ENCODE measurements at regions not wholly inside any gene's neighbourhood (a gene's known extent, or its start where the extent isn't known, plus 50 kb on each side); places are given as distances from the start of the nearest gene placed in this dataset.

- Histone ChIP-seq H2AFZ (ENCODE audit: low read length) (no peak overlapping the region), H3K4me1 (ENCODE audit: insufficient read depth, low read length, poor library complexity, severe bottlenecking) (no peaks in the 10 kb centered on the region), H4K20me1 (ENCODE audit: insufficient read depth, low read length, poor library complexity, severe bottlenecking) (no peaks in the 10 kb centered on the region), H3K79me2 (ENCODE audit: insufficient read depth, low read length) (no peaks in the 10 kb centered on the region), H3K36me3 (ENCODE audit: insufficient read depth, low read length) (no peaks in the 10 kb centered on the region), H3K4me2 (ENCODE audit: low read depth, low read length, poor library complexity, severe bottlenecking) (no peak overlapping the region), H3K4me3 (ENCODE audit: low read length, poor library complexity, severe bottlenecking) (no peak overlapping the region), H3K9me3 (ENCODE audit: insufficient read depth, low read depth, low read length) (peaks cover 7% of the 10 kb centered on the region; the same call in 1 of the 2 replicates), H3F3A (ENCODE audit: low read depth) (no peaks in the 10 kb centered on the region), H3K9ac (ENCODE audit: low read depth, low read length, poor library complexity, severe bottlenecking) (no peak overlapping the region), H3K9me2 (replicated peaks; ENCODE audit: low read depth, low read length) (no peaks in the 10 kb centered on the region), H3K27me3 (ENCODE audit: insufficient read depth, low read length, poor library complexity, severe bottlenecking) (no peaks in the 10 kb centered on the region)
- TF ChIP-seq EZH2phosphoT487 (IDR thresholded peaks at IDR 0.05; ENCODE audit: borderline replicate concordance), result no peak
- TF ChIP-seq CTCF (conservative IDR thresholded peaks at IDR 0.05; ENCODE audit: low read length), result no peak
These were observed 115.6 kb upstream of the B3GAT1 start for GRCh38 chr11:134527382-134528243.

- Histone ChIP-seq H3K36me3 (ENCODE audit: insufficient read depth, low read length) (no peaks in the 10 kb centered on the region), H2AFZ (ENCODE audit: low read length) (no peak overlapping the region), H3K4me2 (ENCODE audit: low read depth, low read length, poor library complexity, severe bottlenecking) (no peak overlapping the region), H3K9me2 (replicated peaks; ENCODE audit: low read depth, low read length) (no peaks in the 10 kb centered on the region), H3F3A (ENCODE audit: low read depth) (no peaks in the 10 kb centered on the region), H4K20me1 (ENCODE audit: insufficient read depth, low read length, poor library complexity, severe bottlenecking) (no peaks in the 10 kb centered on the region), H3K4me3 (ENCODE audit: low read length, poor library complexity, severe bottlenecking) (no peak overlapping the region), H3K27me3 (ENCODE audit: insufficient read depth, low read length, poor library complexity, severe bottlenecking) (no peaks in the 10 kb centered on the region), H3K9me3 (ENCODE audit: insufficient read depth, low read depth, low read length) (peaks cover 5% of the 10 kb centered on the region; the same call in 1 of the 2 replicates), H3K9ac (ENCODE audit: low read depth, low read length, poor library complexity, severe bottlenecking) (no peak overlapping the region), H3K4me1 (ENCODE audit: insufficient read depth, low read length, poor library complexity, severe bottlenecking) (no peaks in the 10 kb centered on the region), H3K79me2 (ENCODE audit: insufficient read depth, low read length) (no peaks in the 10 kb centered on the region)
- TF ChIP-seq CTCF (conservative IDR thresholded peaks at IDR 0.05; ENCODE audit: low read length) (no peak), EZH2phosphoT487 (IDR thresholded peaks at IDR 0.05; ENCODE audit: borderline replicate concordance) (no peak)
These were observed 113.1 kb upstream of the B3GAT1 start for GRCh38 chr11:134524896-134525845.

GRCh38 chr11:134524201-134524600 is 112.2 kb upstream of the B3GAT1 start:
- H3K4me1 ChIP-seq (ENCODE audit: insufficient read depth, low read length, poor library complexity, severe bottlenecking), result no peaks in the 10 kb centered on the region
- no peaks in the 10 kb centered on the region for H3K36me3 ChIP-seq (ENCODE audit: insufficient read depth, low read length)
- H4K20me1 ChIP-seq (ENCODE audit: insufficient read depth, low read length, poor library complexity, severe bottlenecking), result no peaks in the 10 kb centered on the region
- TF ChIP-seq EZH2phosphoT487 (IDR thresholded peaks at IDR 0.05; ENCODE audit: borderline replicate concordance) (no peak), CTCF (conservative IDR thresholded peaks at IDR 0.05; ENCODE audit: low read length) (no peak)
- H3K4me3 ChIP-seq (ENCODE audit: low read length, poor library complexity, severe bottlenecking), result no peak overlapping the region
- no peaks in the 10 kb centered on the region for H3F3A ChIP-seq (ENCODE audit: low read depth)
- no peaks in the 10 kb centered on the region for H3K79me2 ChIP-seq (ENCODE audit: insufficient read depth, low read length)
- H3K9ac ChIP-seq (ENCODE audit: low read depth, low read length, poor library complexity, severe bottlenecking), result no peak overlapping the region
- no peaks in the 10 kb centered on the region for H3K27me3 ChIP-seq (ENCODE audit: insufficient read depth, low read length, poor library complexity, severe bottlenecking)
- H2AFZ ChIP-seq (ENCODE audit: low read length), result no peak overlapping the region
- H3K4me2 ChIP-seq (ENCODE audit: low read depth, low read length, poor library complexity, severe bottlenecking), result no peak overlapping the region
- H3K9me3 ChIP-seq (ENCODE audit: insufficient read depth, low read depth, low read length), result peaks cover 12% of the 10 kb centered on the region; the same call in 1 of the 2 replicates
- no peaks in the 10 kb centered on the region for H3K9me2 ChIP-seq (replicated peaks; ENCODE audit: low read depth, low read length)

All from Loucy (cell line).